ENCODE measurements at regions not wholly inside any gene's neighbourhood (a gene's known extent, or its start where the extent isn't known, plus 50 kb on each side); places are given as distances from the start of the nearest gene placed in this dataset.
"Not testable (repeated sequence)": the region's sequence is repeated elsewhere in the genome, so short reads cannot be mapped to it uniquely, and the experiment has no call there.

- Histone ChIP-seq H3K27me3 (ENCODE audit: insufficient read depth, low read length) (no peaks in the 10 kb centered on the region), H3K36me3 (ENCODE audit: insufficient read depth, low read length) (0 out of 2 replicates have a peak, but pooled peaks cover 7% of the 10 kb centered on the region), H3K27ac (ENCODE audit: low read depth, low read length) (no peak overlapping the region), H3K79me2 (ENCODE audit: control insufficient read depth, insufficient read depth, low read length, unreplicated experiment) (no peaks in the 10 kb centered on the region), H3K4me3 (ENCODE audit: low read depth, low read length) (no peak overlapping the region), H3K4me1 (ENCODE audit: control insufficient read depth, insufficient read depth, low read length, unreplicated experiment) (no peaks in the 10 kb centered on the region), H2AFZ (ENCODE audit: low read length, unreplicated experiment) (no peak overlapping the region)
Observed at GRCh38 chr4:123024710-123025109, 102.3 kb upstream of the NUDT6 start.

- Histone ChIP-seq H3K36me3 (ENCODE audit: insufficient read depth, low read length) (0 out of 2 replicates have a peak, but pooled peaks cover 7% of the 10 kb centered on the region), H3K27ac (ENCODE audit: low read depth, low read length) (no peak overlapping the region), H3K79me2 (ENCODE audit: control insufficient read depth, insufficient read depth, low read length, unreplicated experiment) (no peaks in the 10 kb centered on the region)
Observed at GRCh38 chr4:123025398-123025797, 103.0 kb upstream of the NUDT6 start.

GRCh38 chr4:123026015-123026414 is 103.6 kb upstream of the NUDT6 start:
- H3K36me3 ChIP-seq (ENCODE audit: insufficient read depth, low read length); H3K27me3 ChIP-seq (ENCODE audit: insufficient read depth, low read length); H3K27ac ChIP-seq (ENCODE audit: low read depth, low read length); H2AFZ ChIP-seq (ENCODE audit: low read length, unreplicated experiment); H3K4me1 ChIP-seq (ENCODE audit: control insufficient read depth, insufficient read depth, low read length, unreplicated experiment); H3K4me3 ChIP-seq (ENCODE audit: low read depth, low read length); H3K79me2 ChIP-seq (ENCODE audit: control insufficient read depth, insufficient read depth, low read length, unreplicated experiment): not testable (repeated sequence)

More at GRCh38 chr4:123025398-123025797, 103.0 kb upstream of the NUDT6 start:
- H3K27me3 ChIP-seq (ENCODE audit: insufficient read depth, low read length), result no peaks in the 10 kb centered on the region
- no peak overlapping the region for H2AFZ ChIP-seq (ENCODE audit: low read length, unreplicated experiment)
- no peaks in the 10 kb centered on the region for H3K4me1 ChIP-seq (ENCODE audit: control insufficient read depth, insufficient read depth, low read length, unreplicated experiment)
- no peak overlapping the region for H3K4me3 ChIP-seq (ENCODE audit: low read depth, low read length)

- H3K4me3 ChIP-seq (ENCODE audit: low read depth, low read length), result no peak overlapping the region
- H2AFZ ChIP-seq (ENCODE audit: low read length, unreplicated experiment), result no peak overlapping the region
- 0 out of 2 replicates have a peak, but pooled peaks cover 7% of the 10 kb centered on the region for H3K36me3 ChIP-seq (ENCODE audit: insufficient read depth, low read length)
- no peaks in the 10 kb centered on the region for H3K4me1 ChIP-seq (ENCODE audit: control insufficient read depth, insufficient read depth, low read length, unreplicated experiment)
- no peaks in the 10 kb centered on the region for H3K79me2 ChIP-seq (ENCODE audit: control insufficient read depth, insufficient read depth, low read length, unreplicated experiment)
- no peak overlapping the region for H3K27ac ChIP-seq (ENCODE audit: low read depth, low read length)
- no peaks in the 10 kb centered on the region for H3K27me3 ChIP-seq (ENCODE audit: insufficient read depth, low read length)
Observed at GRCh38 chr4:123031664-123032063, 109.3 kb upstream of the NUDT6 start.

- Histone ChIP-seq H3K36me3 (ENCODE audit: insufficient read depth, low read length) (peaks cover under 1% of the 10 kb centered on the region; the same call in 1 of the 2 replicates), H3K27me3 (ENCODE audit: insufficient read depth, low read length) (no peaks in the 10 kb centered on the region), H3K27ac (ENCODE audit: low read depth, low read length) (no peak overlapping the region), H3K79me2 (ENCODE audit: control insufficient read depth, insufficient read depth, low read length, unreplicated experiment) (no peaks in the 10 kb centered on the region), H2AFZ (ENCODE audit: low read length, unreplicated experiment) (no peak overlapping the region), H3K4me3 (ENCODE audit: low read depth, low read length) (no peak overlapping the region), H3K4me1 (ENCODE audit: control insufficient read depth, insufficient read depth, low read length, unreplicated experiment) (peaks cover 10% of the 10 kb centered on the region)
Observed at GRCh38 chr4:123034023-123034422, 111.6 kb upstream of the NUDT6 start.

GRCh38 chr4:123035239-123035638 is 112.8 kb upstream of the NUDT6 start:
- H3K79me2 ChIP-seq (ENCODE audit: control insufficient read depth, insufficient read depth, low read length, unreplicated experiment), result no peaks in the 10 kb centered on the region
- no peak overlapping the region for H3K4me3 ChIP-seq (ENCODE audit: low read depth, low read length)
- H3K4me1 ChIP-seq (ENCODE audit: control insufficient read depth, insufficient read depth, low read length, unreplicated experiment), result peaks cover 10% of the 10 kb centered on the region
- peaks cover 3% of the 10 kb centered on the region; the same call in 1 of the 2 replicates for H3K36me3 ChIP-seq (ENCODE audit: insufficient read depth, low read length)
- no peaks in the 10 kb centered on the region for H3K27me3 ChIP-seq (ENCODE audit: insufficient read depth, low read length)
- no peak overlapping the region for H2AFZ ChIP-seq (ENCODE audit: low read length, unreplicated experiment)
- no peak overlapping the region for H3K27ac ChIP-seq (ENCODE audit: low read depth, low read length)

GRCh38 chr4:123037804-123038203 is 115.4 kb upstream of the NUDT6 start:
- H2AFZ ChIP-seq (ENCODE audit: low read length, unreplicated experiment), result no peak overlapping the region
- H3K27ac ChIP-seq (ENCODE audit: low read depth, low read length), result no peak overlapping the region
- peaks cover 14% of the 10 kb centered on the region for H3K36me3 ChIP-seq (ENCODE audit: insufficient read depth, low read length)
- H3K79me2 ChIP-seq (ENCODE audit: control insufficient read depth, insufficient read depth, low read length, unreplicated experiment), result no peaks in the 10 kb centered on the region
- no peaks in the 10 kb centered on the region for H3K27me3 ChIP-seq (ENCODE audit: insufficient read depth, low read length)
- H3K4me1 ChIP-seq (ENCODE audit: control insufficient read depth, insufficient read depth, low read length, unreplicated experiment), result peaks cover 10% of the 10 kb centered on the region
- H3K4me3 ChIP-seq (ENCODE audit: low read depth, low read length), result no peak overlapping the region

- Histone ChIP-seq H3K27ac (ENCODE audit: low read depth, low read length) (no peak overlapping the region), H2AFZ (ENCODE audit: low read length, unreplicated experiment) (no peak overlapping the region), H3K79me2 (ENCODE audit: control insufficient read depth, insufficient read depth, low read length, unreplicated experiment) (no peaks in the 10 kb centered on the region), H3K27me3 (ENCODE audit: insufficient read depth, low read length) (no peaks in the 10 kb centered on the region), H3K4me1 (ENCODE audit: control insufficient read depth, insufficient read depth, low read length, unreplicated experiment) (peaks cover 10% of the 10 kb centered on the region), H3K4me3 (ENCODE audit: low read depth, low read length) (no peak overlapping the region), H3K36me3 (ENCODE audit: insufficient read depth, low read length) (peaks cover 26% of the 10 kb centered on the region)
Observed at GRCh38 chr4:123042095-123042494, 119.7 kb upstream of the NUDT6 start.

- peaks cover 29% of the 10 kb centered on the region for H3K36me3 ChIP-seq (ENCODE audit: insufficient read depth, low read length)
- H3K4me1 ChIP-seq (ENCODE audit: control insufficient read depth, insufficient read depth, low read length, unreplicated experiment), result peaks cover under 1% of the 10 kb centered on the region
- H3K4me3 ChIP-seq (ENCODE audit: low read depth, low read length), result no peak overlapping the region
Observed at GRCh38 chr4:123043013-123043412, 120.6 kb upstream of the NUDT6 start.

GRCh38 chr4:123043793-123044425 is 121.5 kb upstream of the NUDT6 start:
- Histone ChIP-seq H3K36me3 (ENCODE audit: insufficient read depth, low read length) (peaks cover 35% of the 10 kb centered on the region), H3K27ac (ENCODE audit: low read depth, low read length) (no peak overlapping the region), H2AFZ (ENCODE audit: low read length, unreplicated experiment) (no peak overlapping the region), H3K4me1 (ENCODE audit: control insufficient read depth, insufficient read depth, low read length, unreplicated experiment) (no peaks in the 10 kb centered on the region), H3K27me3 (ENCODE audit: insufficient read depth, low read length) (no peaks in the 10 kb centered on the region), H3K4me3 (ENCODE audit: low read depth, low read length) (no peak overlapping the region), H3K79me2 (ENCODE audit: control insufficient read depth, insufficient read depth, low read length, unreplicated experiment) (no peaks in the 10 kb centered on the region)

More at GRCh38 chr4:123043013-123043412, 120.6 kb upstream of the NUDT6 start:
- H3K27me3 ChIP-seq (ENCODE audit: insufficient read depth, low read length), result no peaks in the 10 kb centered on the region
- H2AFZ ChIP-seq (ENCODE audit: low read length, unreplicated experiment), result no peak overlapping the region
- H3K27ac ChIP-seq (ENCODE audit: low read depth, low read length), result no peak overlapping the region
- H3K79me2 ChIP-seq (ENCODE audit: control insufficient read depth, insufficient read depth, low read length, unreplicated experiment), result no peaks in the 10 kb centered on the region

GRCh38 chr4:123046096-123046495 is 123.7 kb upstream of the NUDT6 start:
- H3K36me3 ChIP-seq (ENCODE audit: insufficient read depth, low read length), result peaks cover 32% of the 10 kb centered on the region
- H3K4me1 ChIP-seq (ENCODE audit: control insufficient read depth, insufficient read depth, low read length, unreplicated experiment), result no peaks in the 10 kb centered on the region
- no peak overlapping the region for H3K27ac ChIP-seq (ENCODE audit: low read depth, low read length)
- H2AFZ ChIP-seq (ENCODE audit: low read length, unreplicated experiment), result no peak overlapping the region
- H3K27me3 ChIP-seq (ENCODE audit: insufficient read depth, low read length), result no peaks in the 10 kb centered on the region
- H3K79me2 ChIP-seq (ENCODE audit: control insufficient read depth, insufficient read depth, low read length, unreplicated experiment), result no peaks in the 10 kb centered on the region
- no peak overlapping the region for H3K4me3 ChIP-seq (ENCODE audit: low read depth, low read length)
